ENCODE measurements at regions not wholly inside any gene's neighbourhood (a gene's known extent, or its start where the extent isn't known, plus 50 kb on each side); places are given as distances from the start of the nearest gene placed in this dataset.
"Not testable (repeated sequence)": the region's sequence is repeated elsewhere in the genome, so short reads cannot be mapped to it uniquely, and the experiment has no call there.

- H3K9me3 ChIP-seq (ENCODE audit: low read depth, low read length, poor library complexity, severe bottlenecking) = no peaks in the 10 kb centered on the region
- intact Hi-C loops (cut with micrococcal nuclease; ENCODE audit: unreplicated experiment) = no loop called here
Observed at GRCh38 chr10:120042705-120043104, 150.2 kb downstream of the SEC23IP start.

GRCh38 chr10:120047373-120047772 is 154.8 kb downstream of the SEC23IP start:
- POLR2A ChIA-PET (ENCODE audit: low non-redundant PET); H3K27me3 ChIP-seq (replicated peaks; ENCODE audit: insufficient read depth, low read depth, low read length, poor library complexity); CTCF ChIA-PET; BruUV-seq (replicated peaks); intact Hi-C loops (cut with micrococcal nuclease; ENCODE audit: unreplicated experiment); H3K27ac ChIP-seq (ENCODE audit: low read depth, low read length, poor library complexity, severe bottlenecking); DNase-seq (ENCODE audit: low spot score); H3K9me3 ChIP-seq (ENCODE audit: low read depth, low read length, poor library complexity, severe bottlenecking); H3K4me3 ChIP-seq (ENCODE audit: low read depth, low read length, poor library complexity, severe bottlenecking); H3K36me3 ChIP-seq (ENCODE audit: insufficient read depth, low read length, poor library complexity, severe bottlenecking); H3K4me1 ChIP-seq (ENCODE audit: insufficient read depth, low read length, poor library complexity, severe bottlenecking): not testable (repeated sequence)

More at GRCh38 chr10:120042705-120043104, 150.2 kb downstream of the SEC23IP start:
- no peak for TF ChIP-seq EZH2 (IDR thresholded peaks at IDR 0.05; ENCODE audit: borderline replicate concordance, low read depth, low read length, poor library complexity, severe bottlenecking)
- no peak for TF ChIP-seq CTCF (conservative IDR thresholded peaks at IDR 0.05; ENCODE audit: low read depth, low read length)
- Histone ChIP-seq H3K4me3 (ENCODE audit: low read depth, low read length, poor library complexity, severe bottlenecking) (no peak overlapping the region), H3K27me3 (replicated peaks; ENCODE audit: insufficient read depth, low read depth, low read length, poor library complexity) (no peaks in the 10 kb centered on the region), H3K27ac (ENCODE audit: low read depth, low read length, poor library complexity, severe bottlenecking) (no peak overlapping the region), H3K36me3 (ENCODE audit: insufficient read depth, low read length, poor library complexity, severe bottlenecking) (no peaks in the 10 kb centered on the region), H3K4me1 (ENCODE audit: insufficient read depth, low read length, poor library complexity, severe bottlenecking) (peaks cover 8% of the 10 kb centered on the region)
- ChIA-PET POLR2A (ENCODE audit: low non-redundant PET) (no interaction called here), CTCF (no interaction called here)
- DNase-seq (ENCODE audit: low spot score) = no peak
- no TSS peak for BruUV-seq (replicated peaks)

- ChIA-PET CTCF (no interaction called here), POLR2A (ENCODE audit: low non-redundant PET) (no interaction called here)
- no peaks in the 10 kb centered on the region for H3K36me3 ChIP-seq (ENCODE audit: insufficient read depth, low read length, poor library complexity, severe bottlenecking)
- no peak overlapping the region for H3K27ac ChIP-seq (ENCODE audit: low read depth, low read length, poor library complexity, severe bottlenecking)
- peaks cover 7% of the 10 kb centered on the region for H3K27me3 ChIP-seq (replicated peaks; ENCODE audit: insufficient read depth, low read depth, low read length, poor library complexity)
- H3K4me1 ChIP-seq (ENCODE audit: insufficient read depth, low read length, poor library complexity, severe bottlenecking) = peaks cover 8% of the 10 kb centered on the region
- TF ChIP-seq EZH2 (IDR thresholded peaks at IDR 0.05; ENCODE audit: borderline replicate concordance, low read depth, low read length, poor library complexity, severe bottlenecking) (no peak), CTCF (conservative IDR thresholded peaks at IDR 0.05; ENCODE audit: low read depth, low read length) (no peak)
- no peak overlapping the region for H3K4me3 ChIP-seq (ENCODE audit: low read depth, low read length, poor library complexity, severe bottlenecking)
- no peak for DNase-seq (ENCODE audit: low spot score)
- intact Hi-C loops (cut with micrococcal nuclease; ENCODE audit: unreplicated experiment) = no loop called here
- no peaks in the 10 kb centered on the region for H3K9me3 ChIP-seq (ENCODE audit: low read depth, low read length, poor library complexity, severe bottlenecking)
- BruUV-seq (replicated peaks) = no TSS peak
Observed at GRCh38 chr10:120047926-120048325, 155.4 kb downstream of the SEC23IP start.

- H3K9me3 ChIP-seq (ENCODE audit: low read depth, low read length, poor library complexity, severe bottlenecking) = no peaks in the 10 kb centered on the region
- CTCF ChIA-PET = no interaction called here
- H3K27ac ChIP-seq (ENCODE audit: low read depth, low read length, poor library complexity, severe bottlenecking) = no peak overlapping the region
- BruUV-seq (replicated peaks) = no TSS peak
- H3K27me3 ChIP-seq (replicated peaks; ENCODE audit: insufficient read depth, low read depth, low read length, poor library complexity) = peaks cover 11% of the 10 kb centered on the region
- TF ChIP-seq EZH2 (IDR thresholded peaks at IDR 0.05; ENCODE audit: borderline replicate concordance, low read depth, low read length, poor library complexity, severe bottlenecking) (no peak), CTCF (conservative IDR thresholded peaks at IDR 0.05; ENCODE audit: low read depth, low read length) (no peak)
- peaks cover 8% of the 10 kb centered on the region for H3K4me1 ChIP-seq (ENCODE audit: insufficient read depth, low read length, poor library complexity, severe bottlenecking)
- POLR2A ChIA-PET (ENCODE audit: low non-redundant PET) = no interaction called here
- no peak overlapping the region for H3K4me3 ChIP-seq (ENCODE audit: low read depth, low read length, poor library complexity, severe bottlenecking)
- DNase-seq (ENCODE audit: low spot score) = no peak
- H3K36me3 ChIP-seq (ENCODE audit: insufficient read depth, low read length, poor library complexity, severe bottlenecking) = no peaks in the 10 kb centered on the region
- intact Hi-C loops (cut with micrococcal nuclease; ENCODE audit: unreplicated experiment) = no loop called here
Observed at GRCh38 chr10:120048391-120048790, 155.9 kb downstream of the SEC23IP start.
